ENCODE measurements at regions not wholly inside any gene's neighbourhood (a gene's known extent, or its start where the extent isn't known, plus 50 kb on each side); places are given as distances from the start of the nearest gene placed in this dataset.

DNA sequence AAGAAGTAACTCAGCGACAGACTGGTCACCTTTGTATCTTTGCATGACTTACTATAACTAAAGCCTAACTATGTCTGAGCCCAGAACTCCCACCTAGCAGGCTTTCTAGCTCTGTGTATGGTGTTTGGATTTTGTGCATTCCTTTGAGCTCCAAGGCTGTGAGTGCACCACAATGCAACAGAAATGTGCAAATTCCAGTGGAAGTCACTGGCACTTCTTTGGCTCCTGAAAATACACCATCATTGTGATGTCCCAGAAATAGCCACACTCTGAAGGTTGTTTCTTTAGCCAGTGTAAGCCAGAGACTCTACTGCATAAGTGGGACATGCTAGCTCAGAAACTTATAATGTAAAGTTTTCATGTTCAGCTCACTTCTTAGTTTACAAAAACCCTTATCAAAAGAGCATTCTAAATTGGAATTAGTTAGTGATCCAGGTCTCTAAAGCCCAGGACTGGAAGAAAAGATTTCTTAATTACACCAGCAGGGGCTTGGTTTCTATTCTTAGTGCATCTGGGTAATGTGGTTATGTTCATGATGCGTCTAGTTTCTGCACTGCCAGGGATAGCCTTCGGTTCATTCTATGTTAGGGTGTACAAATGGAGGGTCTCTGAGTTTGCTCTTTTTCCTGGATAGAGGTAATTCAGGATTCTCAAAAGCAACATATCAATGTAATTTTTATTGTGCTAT, 1239.5 kb upstream of the ZEB2 start:
- TF ChIP-seq CTCF (IDR thresholded peaks at IDR 0.05), result no peak
- H3K4me3 ChIP-seq (ENCODE audit: low read depth in 1 of 2, low read length in 1 of 2), result no peak overlapping the region
- no peaks in the 10 kb centered on the region for H3K27me3 ChIP-seq
- peaks cover 0 to 3% of the 10 kb centered on the region in 2 experiments for H3K4me1 ChIP-seq (ENCODE audit: control insufficient read depth in 1 of 2, insufficient read depth in 1 of 2, low read depth in 1 of 2, low read length in 1 of 2)
- no peaks in the 10 kb centered on the region for H3K9me3 ChIP-seq
- H3K36me3 ChIP-seq, result no peaks in the 10 kb centered on the region
- H3K27ac ChIP-seq, result no peak overlapping the region

DNA sequence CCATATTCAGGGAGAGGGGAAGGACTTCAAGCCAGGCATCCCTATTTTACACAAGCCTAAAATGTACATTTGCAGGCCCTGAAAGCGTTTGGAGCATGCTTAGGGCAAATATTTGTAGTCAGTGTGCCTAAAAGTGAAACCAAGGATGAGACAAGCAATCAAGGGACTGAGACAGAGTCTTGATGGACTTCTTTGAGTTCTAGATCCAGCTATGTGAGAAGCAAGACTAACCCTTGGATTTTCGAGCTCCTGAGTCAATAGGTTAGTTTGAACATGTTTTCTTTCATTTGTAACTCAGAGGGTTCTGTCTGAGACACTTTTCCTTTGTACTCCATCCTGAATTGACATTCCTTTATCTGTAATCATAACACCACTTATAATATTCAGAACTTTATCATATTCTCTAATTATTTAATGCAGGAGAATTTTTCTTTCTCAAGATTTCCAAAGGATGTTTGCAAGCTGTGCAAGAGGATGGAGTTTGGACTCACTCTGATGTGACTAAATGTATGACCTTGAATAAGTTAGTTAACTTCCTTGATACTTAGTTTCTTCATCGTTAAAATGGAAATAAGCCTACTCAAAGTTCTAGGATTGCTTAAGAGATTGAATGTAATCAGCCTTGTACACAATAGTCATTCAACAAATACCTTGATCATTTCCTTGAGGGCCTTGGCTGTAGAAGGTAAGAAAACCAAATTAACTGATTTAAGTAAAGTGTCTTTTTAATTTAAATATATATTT, 1237.8 kb upstream of the ZEB2 start:
- Histone ChIP-seq H3K4me3 (ENCODE audit: low read depth in 1 of 2, low read length in 1 of 2) (no peak overlapping the region), H3K4me1 (ENCODE audit: control insufficient read depth in 1 of 2, insufficient read depth in 1 of 2, low read depth in 1 of 2, low read length in 1 of 2) (peaks cover 0 to 3% of the 10 kb centered on the region in 2 experiments), H3K9me3 (no peaks in the 10 kb centered on the region), H3K27me3 (no peaks in the 10 kb centered on the region), H3K36me3 (no peaks in the 10 kb centered on the region), H3K27ac (no peak overlapping the region)
- TF ChIP-seq CTCF (IDR thresholded peaks at IDR 0.05), result no peak

DNA sequence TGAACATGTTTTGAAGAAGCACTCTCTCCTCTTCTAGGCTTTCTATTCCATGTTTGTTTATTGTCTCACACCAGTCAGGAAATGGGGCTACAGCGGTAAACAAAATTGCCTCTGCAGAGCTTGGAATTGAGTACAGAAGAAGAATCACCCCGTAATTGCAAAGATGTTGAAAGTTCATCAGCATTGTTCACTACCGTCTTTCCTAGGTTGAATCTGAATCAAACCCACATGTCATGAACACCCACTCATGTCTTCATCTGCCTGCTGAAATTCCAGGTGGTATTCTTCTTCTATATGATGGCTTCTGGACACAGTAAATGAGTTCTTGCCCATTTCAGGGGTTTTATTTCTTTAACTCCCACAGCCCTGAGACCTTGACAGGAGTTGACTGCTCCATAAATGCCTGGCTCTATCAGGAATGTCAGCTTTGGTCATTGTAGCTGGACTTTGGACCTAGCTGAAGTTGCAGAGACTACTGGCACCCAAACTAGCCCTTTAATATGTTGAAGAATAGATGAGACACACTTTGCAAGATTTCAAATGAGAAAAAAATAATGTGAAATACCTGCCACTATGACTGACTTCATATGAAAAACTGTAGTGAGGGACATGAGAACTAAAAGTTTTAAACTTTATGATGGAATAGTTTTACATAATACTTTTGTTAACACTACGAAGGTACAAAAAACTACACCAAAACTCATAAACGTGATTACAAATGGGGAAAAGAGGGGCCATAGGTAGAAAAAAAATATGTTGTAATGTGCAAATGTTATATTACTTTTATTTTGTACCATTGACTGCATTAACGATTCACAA, 1235.3 kb upstream of the ZEB2 start:
- H3K36me3 ChIP-seq, result no peaks in the 10 kb centered on the region
- peaks cover 4% of the 10 kb centered on the region for H3K27me3 ChIP-seq
- H3K4me1 ChIP-seq (ENCODE audit: control insufficient read depth in 1 of 2, insufficient read depth in 1 of 2, low read depth in 1 of 2, low read length in 1 of 2), result peaks cover 0 to 13% of the 10 kb centered on the region in 2 experiments
- H3K9me3 ChIP-seq, result no peaks in the 10 kb centered on the region
- no peak for TF ChIP-seq CTCF (IDR thresholded peaks at IDR 0.05)
- no peak overlapping the region for H3K4me3 ChIP-seq (ENCODE audit: low read depth in 1 of 2, low read length in 1 of 2)
- H3K27ac ChIP-seq, result no peak overlapping the region

DNA sequence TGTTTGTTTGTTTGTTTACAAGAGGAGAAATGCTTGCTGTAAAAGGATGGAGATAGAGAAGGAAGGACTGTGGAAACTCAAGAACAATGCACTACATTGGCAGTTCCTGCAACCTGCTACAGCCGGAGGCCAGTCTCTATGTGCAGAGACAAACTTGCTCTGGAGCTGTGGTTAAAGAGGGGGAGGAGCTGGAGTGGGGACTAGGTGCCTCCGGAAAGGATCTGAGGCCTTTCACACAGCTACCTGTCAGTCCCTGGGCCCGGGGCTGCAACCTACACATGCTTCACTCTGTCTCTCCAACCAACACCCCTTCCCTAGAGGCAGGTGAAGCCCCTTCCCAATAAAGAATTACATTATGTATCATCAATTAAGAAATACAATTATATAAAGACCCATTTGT, 1234.0 kb upstream of the ZEB2 start:
- Histone ChIP-seq H3K9me3 (no peaks in the 10 kb centered on the region), H3K27ac (no peak overlapping the region), H3K4me1 (ENCODE audit: control insufficient read depth in 1 of 2, insufficient read depth in 1 of 2, low read depth in 1 of 2, low read length in 1 of 2) (peaks cover 0 to 13% of the 10 kb centered on the region in 2 experiments), H3K27me3 (peaks cover 4% of the 10 kb centered on the region), H3K36me3 (no peaks in the 10 kb centered on the region), H3K4me3 (ENCODE audit: low read depth in 1 of 2, low read length in 1 of 2) (no peak overlapping the region)
- no peak for TF ChIP-seq CTCF (IDR thresholded peaks at IDR 0.05)

DNA sequence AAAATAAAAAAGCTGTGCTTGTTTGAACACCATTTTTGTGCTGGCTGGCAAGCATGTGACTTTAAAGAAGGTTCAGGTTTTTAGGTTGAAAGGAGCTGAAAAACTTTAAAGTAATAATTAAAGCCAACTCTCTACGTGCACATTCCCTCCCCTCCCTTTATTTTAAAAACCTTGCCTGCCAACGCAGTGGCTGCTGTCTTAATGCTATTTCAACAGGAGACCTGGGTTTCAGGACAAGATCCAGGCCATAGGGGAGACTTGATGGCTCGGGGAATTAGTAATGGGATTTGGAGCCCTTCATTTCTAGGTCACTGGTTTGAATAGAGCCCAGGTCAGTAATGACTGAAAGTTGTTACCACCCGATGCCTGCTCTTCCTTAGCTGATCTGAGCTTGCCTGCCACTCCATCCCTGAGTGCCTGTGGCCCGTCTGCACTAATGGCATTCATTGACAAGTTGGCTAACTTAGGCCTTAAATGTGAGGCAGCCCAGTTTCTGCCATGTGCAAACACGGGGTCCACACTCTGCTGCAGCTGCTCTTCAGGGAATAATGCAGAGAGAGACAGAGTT, 1233.2 kb upstream of the ZEB2 start:
- no peak overlapping the region for H3K27ac ChIP-seq
- peaks cover 0 to 13% of the 10 kb centered on the region in 2 experiments for H3K4me1 ChIP-seq (ENCODE audit: control insufficient read depth in 1 of 2, insufficient read depth in 1 of 2, low read depth in 1 of 2, low read length in 1 of 2)
- H3K4me3 ChIP-seq (ENCODE audit: low read depth in 1 of 2, low read length in 1 of 2), result no peak overlapping the region
- no peaks in the 10 kb centered on the region for H3K9me3 ChIP-seq
- TF ChIP-seq CTCF (IDR thresholded peaks at IDR 0.05), result no peak
- H3K36me3 ChIP-seq, result no peaks in the 10 kb centered on the region
- H3K27me3 ChIP-seq, result peaks cover 4% of the 10 kb centered on the region

Measured in neutrophil (primary cell).